Keratinocyte (primary cell): ENCODE measurements at regions not wholly inside any gene's neighbourhood (a gene's known extent, or its start where the extent isn't known, plus 50 kb on each side); places are given as distances from the start of the nearest gene placed in this dataset.

Experiments used
- DNase-seq: peaks from one replicate; pipeline ENCODE4 v3.0.0-alpha.2; 2011; ENCODE audit warnings: low read depth, missing footprints, low spot score
- FAIRE-seq: peaks from 2 replicates; lab custom pipeline; 2011; peaks lifted over from hg19 to GRCh38; lab: Jason Lieb, UNC
- H2AFZ ChIP-seq: 2 replicates; pipeline ENCODE4 v1.6.0; 2012; ENCODE audit warnings: low read length, control low read depth, inconsistent platforms; ENCODE audit not compliant: control insufficient read depth
- H3K27ac ChIP-seq: 2 replicates; pipeline ENCODE4 v1.5.1; 2011; ENCODE audit warnings: low read length; ENCODE audit not compliant: control insufficient read depth, insufficient read depth
- H3K27me3 ChIP-seq: 3 replicates; pipeline ENCODE4 v1.6.0; 2011; ENCODE audit warnings: low read length; ENCODE audit not compliant: control insufficient read depth, insufficient read depth; ENCODE audit errors: extremely low read depth
- H3K36me3 ChIP-seq, 2 experiments: 2 replicates in 1 of 2; 3 replicates in 1 of 2; pipeline ENCODE4 v1.5.1; 2011; ENCODE audit warnings: low read length in 2 of 2, mild to moderate bottlenecking in 1 of 2; ENCODE audit not compliant: control insufficient read depth in 2 of 2, insufficient read depth in 2 of 2; ENCODE audit errors: extremely low read depth in 1 of 2
- H3K4me1 ChIP-seq: 3 replicates; pipeline ENCODE4 v1.5.1; 2011; ENCODE audit warnings: low read length; ENCODE audit not compliant: control insufficient read depth, insufficient read depth; ENCODE audit errors: extremely low read depth
- H3K4me2 ChIP-seq: 3 replicates; pipeline ENCODE4 v1.6.0; 2011; ENCODE audit warnings: low read depth, low read length; ENCODE audit not compliant: control insufficient read depth, insufficient read depth; ENCODE audit errors: extremely low read depth
- H3K4me3 ChIP-seq, 3 experiments: fragments of 200-600 bp in 1 of 3; sonication (generic) in 1 of 3; 2 replicates in 2 of 3; 3 replicates in 1 of 3; pipeline ENCODE4 v1.5.1; 2011 to 2016; ENCODE audit warnings: low read length in 3 of 3, mild to moderate bottlenecking in 3 of 3, control low read depth in 2 of 3, inconsistent platforms in 1 of 3, low read depth in 1 of 3, mixed read lengths in 1 of 3, mixed run types in 1 of 3, moderate library complexity in 1 of 3; ENCODE audit not compliant: control insufficient read depth in 2 of 3, insufficient read depth in 2 of 3; ENCODE audit errors: extremely low read depth in 1 of 3
- H3K79me2 ChIP-seq: 2 replicates; pipeline ENCODE4 v1.6.0; 2012; ENCODE audit warnings: low read length; ENCODE audit not compliant: control insufficient read depth, insufficient read depth
- H3K9ac ChIP-seq: 3 replicates; pipeline ENCODE4 v1.6.0; 2011; ENCODE audit warnings: low read length; ENCODE audit not compliant: control insufficient read depth, insufficient read depth; ENCODE audit errors: extremely low read depth
- H3K9me1 ChIP-seq: 3 replicates; pipeline ENCODE4 v1.6.0; 2011; ENCODE audit warnings: low read length; ENCODE audit not compliant: control insufficient read depth, insufficient read depth; ENCODE audit errors: extremely low read depth
- H3K9me3 ChIP-seq: 2 replicates; pipeline ENCODE4 v1.5.1; 2012; ENCODE audit warnings: low read depth, low read length; ENCODE audit not compliant: control insufficient read depth
- H4K20me1 ChIP-seq: 3 replicates; pipeline ENCODE4 v1.6.0; 2011; ENCODE audit warnings: low read length; ENCODE audit not compliant: control insufficient read depth, insufficient read depth; ENCODE audit errors: extremely low read depth
- CTCF ChIP-seq, 3 experiments: IDR thresholded peaks in 1 of 3; conservative IDR thresholded peaks in 1 of 3; optimal IDR thresholded peaks in 1 of 3; 2 replicates in 2 of 3; 3 replicates in 1 of 3; pipeline versions ENCODE3 to v1.5.1; 2011; ENCODE audit warnings: low read length in 3 of 3, mild to moderate bottlenecking in 3 of 3, moderate library complexity in 2 of 3, control low read depth in 1 of 3, inconsistent platforms in 1 of 3; ENCODE audit not compliant: insufficient read depth in 2 of 3; ENCODE audit errors: extremely low read depth in 1 of 3
- EZH2 ChIP-seq: IDR thresholded peaks from one replicate; pipeline ENCODE4 v1.6.1; 2012; ENCODE audit warnings: inconsistent platforms, mild to moderate bottlenecking, low read length, moderate library complexity
- dilution Hi-C: fragments of 300-500 bp; cut with MboI; formaldehyde crosslinking; loops from one replicate; pipeline ENCODE4 v1.7.0; 2020; ENCODE audit warnings: low sequenced_read_pairs; ENCODE audit not compliant: extremely low pct_ligation_motif_present

- Histone ChIP-seq H3K4me3 (no peak overlapping the region), H2AFZ (no peak overlapping the region), H3K27me3 (no peaks in the 10 kb centered on the region), H3K36me3 (no peaks in the 10 kb centered on the region), H3K79me2 (no peaks in the 10 kb centered on the region), H3K9me1 (no peaks in the 10 kb centered on the region), H3K4me1 (no peaks in the 10 kb centered on the region), H3K9ac (no peak overlapping the region), H3K4me2 (no peak overlapping the region), H4K20me1 (no peaks in the 10 kb centered on the region), H3K9me3 (no peaks in the 10 kb centered on the region), H3K27ac (no peak overlapping the region)
- TF ChIP-seq EZH2 (no peak), CTCF (optimal IDR thresholded peaks at IDR 0.05 in 1 of 3, IDR thresholded peaks at IDR 0.05 in 1 of 3, conservative IDR thresholded peaks at IDR 0.05 in 1 of 3; ENCODE audit: extremely low read depth in 1 of 3, insufficient read depth in 2 of 3, low read length in 3 of 3) (no peak)
- FAIRE-seq (no peak), DNase-seq (no peak)
- dilution Hi-C loops, result no loop called here
Observed at GRCh38 chr3:59133311-59133710, 83.5 kb upstream of the CFAP20DC start.

- Histone ChIP-seq H3K79me2 (no peaks in the 10 kb centered on the region), H3K4me3 (no peak overlapping the region), H3K9me3 (no peaks in the 10 kb centered on the region), H3K27me3 (no peaks in the 10 kb centered on the region), H3K36me3 (no peaks in the 10 kb centered on the region), H3K4me1 (no peaks in the 10 kb centered on the region), H4K20me1 (no peaks in the 10 kb centered on the region), H2AFZ (no peak overlapping the region), H3K9me1 (no peaks in the 10 kb centered on the region), H3K4me2 (no peak overlapping the region), H3K9ac (no peak overlapping the region), H3K27ac (no peak overlapping the region)
- DNase-seq, result no peak
- no peak for FAIRE-seq
- dilution Hi-C loops, result no loop called here
- no peak for TF ChIP-seq EZH2
- TF ChIP-seq CTCF (optimal IDR thresholded peaks at IDR 0.05 in 1 of 3, IDR thresholded peaks at IDR 0.05 in 1 of 3, conservative IDR thresholded peaks at IDR 0.05 in 1 of 3; ENCODE audit: extremely low read depth in 1 of 3, insufficient read depth in 2 of 3, low read length in 3 of 3), result no peak
Observed at GRCh38 chr3:59131016-59131766, 81.4 kb upstream of the CFAP20DC start.
